RWPE2 (cell line): ENCODE measurements at regions not wholly inside any gene's neighbourhood (a gene's known extent, or its start where the extent isn't known, plus 50 kb on each side); places are given as distances from the start of the nearest gene placed in this dataset.

Experiments
- ATAC-seq: fragments of 200-7000 bp; cut with Tn5 transposase; 3 replicates; pipeline ENCODE4 v1.9.1; 2021; ENCODE audit warnings: low read depth
- DNase-seq: peaks from one replicate; pipeline ENCODE4 v3.0.0-alpha.2; 2020; ENCODE audit warnings: low spot score
- H3K27ac ChIP-seq: fragments of 450-650 bp; 2 replicates; pipeline ENCODE4 v1.5.1; 2017; ENCODE audit warnings: mild to moderate bottlenecking; ENCODE audit not compliant: poor library complexity, severe bottlenecking
- H3K27me3 ChIP-seq: fragments of 250-450 bp; sonication (Bioruptor Pico); 2 replicates; pipeline ENCODE4 v1.5.1; 2021; ENCODE audit warnings: mild to moderate bottlenecking, moderate library complexity; ENCODE audit not compliant: insufficient read depth, poor library complexity, severe bottlenecking
- H3K36me3 ChIP-seq: fragments of 250-450 bp; sonication (Bioruptor Pico); 2 replicates; pipeline ENCODE4 v1.5.1; 2020; ENCODE audit warnings: low read depth, mild to moderate bottlenecking, moderate library complexity
- H3K4me1 ChIP-seq: fragments of 250-450 bp; sonication (Bioruptor Pico); 2 replicates; pipeline ENCODE4 v1.5.1; 2021; ENCODE audit warnings: mild to moderate bottlenecking, moderate library complexity; ENCODE audit not compliant: insufficient read depth, poor library complexity, severe bottlenecking
- H3K4me3 ChIP-seq: fragments of 250-450 bp; sonication (Bioruptor Pico); 2 replicates; pipeline ENCODE4 v1.5.1; 2021; ENCODE audit warnings: mild to moderate bottlenecking, moderate library complexity; ENCODE audit not compliant: severe bottlenecking
- H3K9me3 ChIP-seq: fragments of 250-450 bp; sonication (Bioruptor Pico); 2 replicates; pipeline ENCODE4 v1.5.1; 2021; ENCODE audit warnings: mild to moderate bottlenecking, moderate library complexity; ENCODE audit not compliant: severe bottlenecking
- TF ChIP-seq, protein P1 (sequence below): fragments of 450-650 bp; IDR thresholded peaks from one replicate; pipeline ENCODE4 v1.5.1; 2017; ENCODE audit warnings: mild to moderate bottlenecking, moderate library complexity; ENCODE audit not compliant: poor library complexity, severe bottlenecking

DNA sequence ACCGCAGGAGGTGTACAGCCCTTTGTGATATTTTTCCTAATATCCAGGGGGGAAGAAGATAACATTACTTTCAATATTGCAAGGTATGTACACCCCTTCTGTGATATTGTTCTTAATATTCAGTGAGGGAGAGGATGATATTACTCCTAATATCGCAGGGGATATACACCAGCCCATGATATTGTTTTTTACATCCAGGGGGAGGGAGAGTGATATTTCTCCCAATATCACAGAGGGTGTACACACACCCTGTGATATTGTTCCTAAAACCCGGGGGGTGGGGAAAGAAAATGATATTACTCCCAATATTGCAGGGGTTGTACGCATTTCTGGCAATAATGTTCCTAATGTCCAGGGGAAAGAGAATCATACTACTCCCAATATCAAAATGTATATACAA lies 58.0 kb upstream of the SLC25A48 start:
- Histone ChIP-seq H3K4me1 (no peaks in the 10 kb centered on the region), H3K4me3 (no peak overlapping the region), H3K9me3 (no peaks in the 10 kb centered on the region), H3K27ac (no peak overlapping the region), H3K27me3 (peaks cover 58% of the 10 kb centered on the region), H3K36me3 (no peaks in the 10 kb centered on the region)
- DNase-seq (no peak), ATAC-seq (no peak)
- TF ChIP-seq, protein P1, sequence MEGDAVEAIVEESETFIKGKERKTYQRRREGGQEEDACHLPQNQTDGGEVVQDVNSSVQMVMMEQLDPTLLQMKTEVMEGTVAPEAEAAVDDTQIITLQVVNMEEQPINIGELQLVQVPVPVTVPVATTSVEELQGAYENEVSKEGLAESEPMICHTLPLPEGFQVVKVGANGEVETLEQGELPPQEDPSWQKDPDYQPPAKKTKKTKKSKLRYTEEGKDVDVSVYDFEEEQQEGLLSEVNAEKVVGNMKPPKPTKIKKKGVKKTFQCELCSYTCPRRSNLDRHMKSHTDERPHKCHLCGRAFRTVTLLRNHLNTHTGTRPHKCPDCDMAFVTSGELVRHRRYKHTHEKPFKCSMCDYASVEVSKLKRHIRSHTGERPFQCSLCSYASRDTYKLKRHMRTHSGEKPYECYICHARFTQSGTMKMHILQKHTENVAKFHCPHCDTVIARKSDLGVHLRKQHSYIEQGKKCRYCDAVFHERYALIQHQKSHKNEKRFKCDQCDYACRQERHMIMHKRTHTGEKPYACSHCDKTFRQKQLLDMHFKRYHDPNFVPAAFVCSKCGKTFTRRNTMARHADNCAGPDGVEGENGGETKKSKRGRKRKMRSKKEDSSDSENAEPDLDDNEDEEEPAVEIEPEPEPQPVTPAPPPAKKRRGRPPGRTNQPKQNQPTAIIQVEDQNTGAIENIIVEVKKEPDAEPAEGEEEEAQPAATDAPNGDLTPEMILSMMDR: no peak

DNA sequence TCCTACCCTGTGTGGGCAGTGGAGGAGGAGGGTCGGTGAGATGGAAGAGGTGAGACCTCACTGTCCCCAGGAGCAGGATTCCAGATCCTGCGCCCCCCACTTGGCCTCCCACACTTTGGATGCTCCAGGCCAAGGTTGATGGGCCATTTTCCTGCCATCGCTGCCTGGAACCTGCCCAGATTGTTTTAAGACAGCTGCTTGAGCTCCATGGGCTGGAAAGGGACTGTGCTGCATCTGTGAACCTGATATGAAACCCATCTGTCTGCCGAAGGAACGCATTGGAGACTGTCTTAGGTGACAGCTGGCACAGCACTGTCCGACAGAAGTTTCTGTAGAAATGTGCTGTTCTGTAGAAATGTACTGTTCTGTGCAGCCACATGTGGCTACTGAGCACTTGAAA lies 72.7 kb upstream of the SLC25A48 start:
- no peaks in the 10 kb centered on the region for H3K9me3 ChIP-seq
- no peaks in the 10 kb centered on the region for H3K4me1 ChIP-seq
- H3K27me3 ChIP-seq: peaks cover 16% of the 10 kb centered on the region
- DNase-seq (no peak), ATAC-seq (no peak)
- H3K4me3 ChIP-seq: no peak overlapping the region
- no peak overlapping the region for H3K27ac ChIP-seq
- H3K36me3 ChIP-seq: no peaks in the 10 kb centered on the region
- TF ChIP-seq, protein P1: no peak

GRCh38 chr5:135759149-135759784 lies 75.2 kb upstream of the SLC25A48 start:
- H3K4me1 ChIP-seq: no peaks in the 10 kb centered on the region
- no peak for ATAC-seq
- no peaks in the 10 kb centered on the region for H3K9me3 ChIP-seq
- DNase-seq: no peak
- TF ChIP-seq, protein P1: no peak
- peaks cover 7% of the 10 kb centered on the region for H3K27me3 ChIP-seq
- H3K4me3 ChIP-seq: no peak overlapping the region
- H3K36me3 ChIP-seq: no peaks in the 10 kb centered on the region
- H3K27ac ChIP-seq: no peak overlapping the region

GRCh38 chr5:135753990-135754389 lies 80.5 kb upstream of the SLC25A48 start:
- no peak for DNase-seq
- H3K4me1 ChIP-seq: no peaks in the 10 kb centered on the region
- no peak overlapping the region for H3K4me3 ChIP-seq
- TF ChIP-seq, protein P1: no peak
- H3K27me3 ChIP-seq: no peaks in the 10 kb centered on the region
- no peak for ATAC-seq
- no peaks in the 10 kb centered on the region for H3K36me3 ChIP-seq
- H3K27ac ChIP-seq: no peak overlapping the region
- H3K9me3 ChIP-seq: no peaks in the 10 kb centered on the region

- TF ChIP-seq, protein P1: peak; percentile 18
- Histone ChIP-seq H3K9me3 (peaks cover 1% of the 10 kb centered on the region), H3K27ac (no peak overlapping the region), H3K36me3 (no peaks in the 10 kb centered on the region), H3K4me3 (no peak overlapping the region), H3K4me1 (no peaks in the 10 kb centered on the region), H3K27me3 (no peaks in the 10 kb centered on the region)
- ATAC-seq (no peak), DNase-seq (no peak)
These were observed 84.0 kb upstream of the SLC25A48 start for GRCh38 chr5:135750506-135750905.
